ENCODE measurements at regions not wholly inside any gene's neighbourhood (a gene's known extent, or its start where the extent isn't known, plus 50 kb on each side); places are given as distances from the start of the nearest gene placed in this dataset.

- 93 to 100% (median 94%) methylated on average over 1 of the region's 1 CpG for WGBS, 3 donors
- intact Hi-C loops (cut with DNase I): no loop called here
- Histone ChIP-seq H3K36me3 (no peaks in the 10 kb centered on the region), H3K9me3 (no peaks in the 10 kb centered on the region), H3K4me1 (ENCODE audit: insufficient read depth) (peaks cover 21% of the 10 kb centered on the region), H3K27me3 (no peaks in the 10 kb centered on the region), H3K4me3 (no peak overlapping the region), H3K27ac (peak overlapping the region in 1 of 2 donors; percentile 57)
- TF ChIP-seq CTCF (IDR thresholded peaks at IDR 0.05): no peak
- TF ChIP-seq EP300 (IDR thresholded peaks at IDR 0.05): no peak
- TF ChIP-seq POLR2A (IDR thresholded peaks at IDR 0.05): no peak
- no peak for DNase-seq
Measured at GRCh38 chr10:127797339-127797738, 60.4 kb downstream of the FOXI2 start.

- WGBS, 3 donors: 1 to 22% (median 4%) methylated on average over 6 of the region's 6 CpGs
- no peaks in the 10 kb centered on the region for H3K36me3 ChIP-seq
Measured at GRCh38 chr10:127798111-127798510, 61.1 kb downstream of the FOXI2 start.

GRCh38 chr10:127801302-127801701 is 64.3 kb downstream of the FOXI2 start:
- Histone ChIP-seq H3K36me3 (no peaks in the 10 kb centered on the region), H3K4me1 (ENCODE audit: insufficient read depth) (peaks cover 20% of the 10 kb centered on the region), H3K4me3 (no peak overlapping the region), H3K27me3 (no peaks in the 10 kb centered on the region), H3K9me3 (no peaks in the 10 kb centered on the region), H3K27ac (no peak overlapping the region)
- TF ChIP-seq CTCF (IDR thresholded peaks at IDR 0.05) (no peak), EP300 (IDR thresholded peaks at IDR 0.05) (no peak), POLR2A (IDR thresholded peaks at IDR 0.05) (no peak)
- intact Hi-C loops (cut with DNase I): no loop called here
- WGBS, 3 donors: 88 to 93% (median 91%) methylated on average over 3 of the region's 3 CpGs
- no peak for DNase-seq

More at GRCh38 chr10:127798111-127798510, 61.1 kb downstream of the FOXI2 start:
- Histone ChIP-seq H3K4me1 (ENCODE audit: insufficient read depth) (peaks cover 24% of the 10 kb centered on the region), H3K27ac (peak overlapping the region in 1 of 2 donors; percentile 57), H3K9me3 (no peaks in the 10 kb centered on the region), H3K27me3 (no peaks in the 10 kb centered on the region), H3K4me3 (no peak overlapping the region)
- intact Hi-C loops (cut with DNase I): no loop called here
- TF ChIP-seq EP300 (IDR thresholded peaks at IDR 0.05): no peak
- no peak for TF ChIP-seq POLR2A (IDR thresholded peaks at IDR 0.05)
- no peak for TF ChIP-seq CTCF (IDR thresholded peaks at IDR 0.05)
- peak; percentile 29 to 56 (median 42) for DNase-seq

- Histone ChIP-seq H3K36me3 (no peaks in the 10 kb centered on the region), H3K9me3 (no peaks in the 10 kb centered on the region), H3K4me3 (no peak overlapping the region), H3K27ac (no peak overlapping the region), H3K4me1 (ENCODE audit: insufficient read depth) (peaks cover 14% of the 10 kb centered on the region), H3K27me3 (no peaks in the 10 kb centered on the region)
- TF ChIP-seq POLR2A (IDR thresholded peaks at IDR 0.05) (no peak), CTCF (IDR thresholded peaks at IDR 0.05) (no peak), EP300 (IDR thresholded peaks at IDR 0.05) (no peak)
- intact Hi-C loops (cut with DNase I): no loop called here
- 40 to 52% (median 48%) methylated on average over 6 of the region's 6 CpGs for WGBS, 3 donors
- no peak for DNase-seq
Measured at GRCh38 chr10:127802531-127803095, 65.6 kb downstream of the FOXI2 start.
